Activated CD4-positive, alpha-beta T cell treated with anti-CD3 and anti-CD28 coated beads, Interleukin-2, amount 10 ng/mL, durations not matched to agents 7 days and 5 days (primary cell): ENCODE measurements at regions not wholly inside any gene's neighbourhood (a gene's known extent, or its start where the extent isn't known, plus 50 kb on each side); places are given as distances from the start of the nearest gene placed in this dataset.

Experiments used
- CTCF ChIA-PET: fragments of 350-600 bp; sonication (Branson Sonifier 250); formaldehyde crosslinking; loops from one replicate; lab custom pipeline; 2021; ENCODE audit warnings: antibody characterized with exemption; lab: Charles Lee
- POLR2A ChIA-PET: fragments of 350-600 bp; sonication (Branson Sonifier 250); formaldehyde crosslinking; loops from one replicate; lab custom pipeline; 2021; ENCODE audit warnings: antibody characterized with exemption; lab: Charles Lee
- DNase-seq: peaks from one replicate; pipeline ENCODE4 v3.0.0-alpha.2; 2020
- H3K27ac Mint-ChIP-seq: one replicate; pipeline ENCODE4 v1.8.0; 2021; ENCODE audit warnings: mild to moderate bottlenecking, moderate library complexity, mixed read lengths
- H3K27me3 Mint-ChIP-seq: one replicate; pipeline ENCODE4 v1.8.0; 2021; ENCODE audit warnings: mixed read lengths
- H3K36me3 Mint-ChIP-seq: one replicate; pipeline ENCODE4 v1.8.0; 2021; ENCODE audit warnings: low read depth, mixed read lengths
- H3K4me1 Mint-ChIP-seq: one replicate; pipeline ENCODE4 v1.8.0; 2021; ENCODE audit warnings: mixed read lengths
- H3K4me3 Mint-ChIP-seq: one replicate; pipeline ENCODE4 v1.8.0; 2021; ENCODE audit warnings: mild to moderate bottlenecking, moderate library complexity, mixed read lengths
- H3K9me3 Mint-ChIP-seq: one replicate; pipeline ENCODE4 v1.8.0; 2021; ENCODE audit warnings: mixed read lengths

DNA sequence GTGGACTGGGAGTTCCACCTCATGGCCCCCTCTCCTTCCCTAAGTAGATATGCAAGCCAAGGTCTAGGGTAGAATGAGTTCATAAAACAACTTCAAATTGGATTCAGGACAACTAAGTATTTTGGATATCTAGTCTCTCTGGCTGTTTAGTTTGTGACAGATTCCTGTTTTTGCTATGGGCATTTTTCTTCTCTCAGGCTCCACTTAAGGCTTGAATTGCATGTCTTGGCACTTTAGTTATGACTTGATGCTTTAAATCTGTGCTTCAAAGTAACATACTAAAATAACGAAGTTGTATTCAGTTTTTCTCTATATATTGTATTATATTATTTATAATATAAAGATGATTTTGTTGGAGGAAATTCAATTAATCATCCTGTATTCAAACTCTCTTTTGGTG, 873.4 kb upstream of the MBL2 start:
- POLR2A ChIA-PET = no interaction called here
- Mint-ChIP-seq H3K4me3 (no peak overlapping the region), H3K27ac (no peak overlapping the region), H3K9me3 (no peaks in the 10 kb centered on the region), H3K36me3 (no peaks in the 10 kb centered on the region), H3K27me3 (no peaks in the 10 kb centered on the region), H3K4me1 (no peaks in the 10 kb centered on the region)
- CTCF ChIA-PET = no interaction called here
- no peak for DNase-seq

- Mint-ChIP-seq H3K27ac (no peak overlapping the region), H3K4me3 (no peak overlapping the region)
Observed at GRCh38 chr10:53638006-53638405, 865.4 kb upstream of the MBL2 start.

DNA sequence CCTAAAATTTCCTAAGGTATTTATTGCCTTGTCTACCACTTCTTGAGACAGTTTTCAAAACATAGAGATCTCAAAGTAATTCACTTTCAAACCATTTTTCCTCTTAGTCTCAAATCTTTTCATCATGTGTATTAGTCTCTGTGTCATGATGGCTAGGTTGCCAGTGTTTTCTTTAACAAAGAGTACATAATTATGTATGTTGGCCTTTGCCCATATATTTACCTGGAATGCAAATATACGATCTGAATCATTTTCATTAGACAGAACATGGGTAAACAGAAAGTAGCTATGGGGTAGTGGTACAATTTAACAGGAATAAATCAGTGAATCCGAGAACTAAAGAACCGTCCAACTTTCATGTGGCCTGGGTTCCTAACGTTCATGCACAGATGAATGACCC, 852.1 kb upstream of the MBL2 start:
- Mint-ChIP-seq H3K27me3 (no peaks in the 10 kb centered on the region), H3K9me3 (peaks cover 2% of the 10 kb centered on the region), H3K4me1 (no peaks in the 10 kb centered on the region), H3K27ac (no peak overlapping the region), H3K36me3 (no peaks in the 10 kb centered on the region), H3K4me3 (no peak overlapping the region)
- CTCF ChIA-PET = no interaction called here
- POLR2A ChIA-PET = no interaction called here
- DNase-seq = no peak

More at GRCh38 chr10:53638006-53638405, 865.4 kb upstream of the MBL2 start:
- ChIA-PET CTCF (no interaction called here), POLR2A (no interaction called here)
- Mint-ChIP-seq H3K36me3 (no peaks in the 10 kb centered on the region), H3K4me1 (no peaks in the 10 kb centered on the region), H3K9me3 (no peaks in the 10 kb centered on the region), H3K27me3 (no peaks in the 10 kb centered on the region)
- no peak for DNase-seq

- Mint-ChIP-seq H3K4me3 (no peak overlapping the region), H3K27me3 (no peaks in the 10 kb centered on the region), H3K36me3 (no peaks in the 10 kb centered on the region), H3K9me3 (peaks cover 2% of the 10 kb centered on the region), H3K27ac (no peak overlapping the region), H3K4me1 (no peaks in the 10 kb centered on the region)
- ChIA-PET CTCF (no interaction called here), POLR2A (no interaction called here)
- no peak for DNase-seq
Observed at GRCh38 chr10:53622201-53622600, 849.6 kb upstream of the MBL2 start.

- ChIA-PET CTCF (no interaction called here), POLR2A (no interaction called here)
- DNase-seq = no peak
- Mint-ChIP-seq H3K4me3 (no peak overlapping the region), H3K4me1 (no peaks in the 10 kb centered on the region), H3K9me3 (peaks cover 2% of the 10 kb centered on the region), H3K27me3 (no peaks in the 10 kb centered on the region), H3K27ac (peak overlapping the region; percentile 46), H3K36me3 (no peaks in the 10 kb centered on the region)
Observed at GRCh38 chr10:53619671-53620070, 847.1 kb upstream of the MBL2 start.

DNA sequence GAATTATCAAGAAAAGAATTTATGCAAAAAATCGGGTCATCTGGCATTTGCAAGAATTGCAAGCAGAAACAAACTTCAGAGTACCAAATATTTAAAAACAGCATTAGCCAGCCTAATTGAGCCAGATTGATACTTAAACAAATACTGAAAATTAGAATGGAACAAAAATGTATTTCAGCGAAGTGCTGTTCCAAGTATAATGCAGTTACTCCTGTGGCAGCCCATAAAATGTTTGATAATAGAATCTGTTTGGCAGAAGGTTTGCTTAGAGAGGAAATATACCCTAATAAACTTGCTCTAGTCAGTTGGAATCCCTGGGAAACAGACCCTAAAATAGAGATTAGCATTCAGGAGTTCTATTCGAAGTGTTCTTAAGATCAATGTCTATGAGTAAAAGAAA, 835.1 kb upstream of the MBL2 start:
- no peaks in the 10 kb centered on the region for H3K4me1 Mint-ChIP-seq
- no peak overlapping the region for H3K4me3 Mint-ChIP-seq

DNA sequence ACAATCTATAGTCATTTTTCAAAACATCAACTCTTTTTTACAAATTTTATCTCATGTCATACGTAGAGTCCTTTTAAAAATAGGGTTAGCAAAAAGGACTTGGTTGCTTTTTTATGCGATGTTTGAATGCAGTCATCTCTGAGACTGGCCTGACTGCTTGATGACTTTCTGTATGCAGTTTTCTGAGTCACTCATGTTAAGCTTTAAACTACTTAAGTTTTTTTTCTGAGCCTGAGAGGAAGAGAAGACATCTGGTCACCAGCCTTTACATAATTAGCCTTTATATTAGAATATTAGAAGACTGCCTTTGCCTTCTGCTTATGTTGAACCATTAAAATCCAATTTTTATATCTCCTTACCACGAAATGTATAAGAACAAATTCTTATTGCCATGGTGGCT, 834.4 kb upstream of the MBL2 start:
- ChIA-PET POLR2A (no interaction called here), CTCF (no interaction called here)
- Mint-ChIP-seq H3K27ac (no peak overlapping the region), H3K36me3 (no peaks in the 10 kb centered on the region), H3K9me3 (no peaks in the 10 kb centered on the region), H3K27me3 (no peaks in the 10 kb centered on the region), H3K4me3 (no peak overlapping the region), H3K4me1 (no peaks in the 10 kb centered on the region)
- no peak for DNase-seq

More for the DNA sequence above, 835.1 kb upstream of the MBL2 start:
- H3K27ac Mint-ChIP-seq = no peak overlapping the region
- H3K9me3 Mint-ChIP-seq = no peaks in the 10 kb centered on the region
- no peaks in the 10 kb centered on the region for H3K27me3 Mint-ChIP-seq
- CTCF ChIA-PET = no interaction called here
- no peaks in the 10 kb centered on the region for H3K36me3 Mint-ChIP-seq
- POLR2A ChIA-PET = no interaction called here
- DNase-seq = no peak

GRCh38 chr10:53601260-53601875, 828.8 kb upstream of the MBL2 start:
- no peaks in the 10 kb centered on the region for H3K4me1 Mint-ChIP-seq
- no peaks in the 10 kb centered on the region for H3K27me3 Mint-ChIP-seq
- peak; percentile 6 for DNase-seq
- no peak overlapping the region for H3K27ac Mint-ChIP-seq
- ChIA-PET CTCF (no interaction called here), POLR2A (no interaction called here)
- H3K36me3 Mint-ChIP-seq = no peaks in the 10 kb centered on the region
- no peaks in the 10 kb centered on the region for H3K9me3 Mint-ChIP-seq
- no peak overlapping the region for H3K4me3 Mint-ChIP-seq

DNA sequence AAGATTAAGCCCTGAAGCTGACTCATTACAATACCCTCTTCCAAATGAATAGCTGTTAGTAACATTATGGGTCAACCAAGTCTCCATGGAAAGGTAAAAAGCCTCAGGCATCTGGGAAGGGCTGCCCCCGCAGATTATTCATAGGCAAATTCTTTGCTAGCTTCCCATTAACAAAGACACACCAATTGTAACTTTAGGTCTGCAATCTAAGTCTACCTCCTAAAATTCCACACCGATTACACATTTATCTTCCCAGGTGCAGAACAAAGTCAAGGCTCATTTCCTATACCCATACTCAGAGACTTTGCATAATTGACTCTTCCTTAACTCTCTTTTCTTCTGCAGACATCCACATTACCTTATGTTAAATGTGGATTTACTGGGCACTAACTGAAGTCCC, 826.3 kb upstream of the MBL2 start:
- Mint-ChIP-seq H3K4me3 (no peak overlapping the region), H3K4me1 (no peaks in the 10 kb centered on the region), H3K27me3 (no peaks in the 10 kb centered on the region), H3K36me3 (no peaks in the 10 kb centered on the region), H3K27ac (no peak overlapping the region), H3K9me3 (no peaks in the 10 kb centered on the region)
- no peak for DNase-seq
- ChIA-PET POLR2A (no interaction called here), CTCF (no interaction called here)

GRCh38 chr10:53597835-53598251, 825.3 kb upstream of the MBL2 start:
- Mint-ChIP-seq H3K4me3 (no peak overlapping the region), H3K27ac (no peak overlapping the region), H3K4me1 (no peaks in the 10 kb centered on the region), H3K27me3 (no peaks in the 10 kb centered on the region), H3K36me3 (no peaks in the 10 kb centered on the region), H3K9me3 (no peaks in the 10 kb centered on the region)
- ChIA-PET CTCF (no interaction called here), POLR2A (no interaction called here)
- DNase-seq = no peak

DNA sequence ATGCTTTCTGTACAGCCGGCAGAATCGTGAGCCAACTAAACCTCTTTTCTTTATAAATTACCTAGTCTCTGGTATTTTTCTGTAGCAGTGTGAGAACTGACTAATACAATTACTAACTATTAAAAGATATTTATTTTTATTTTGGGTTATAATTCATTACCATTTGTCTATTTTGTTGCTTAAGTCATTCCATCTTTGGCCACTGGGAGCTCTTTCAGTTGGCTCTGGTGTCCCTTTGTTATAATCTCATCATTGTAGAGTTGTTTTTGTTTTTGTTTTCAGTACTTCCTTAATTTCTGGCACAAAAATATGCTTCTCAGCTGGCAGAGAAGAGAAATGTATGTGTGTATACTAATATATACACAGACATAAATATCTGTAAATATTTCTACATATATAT, 807.9 kb upstream of the MBL2 start:
- no peak overlapping the region for H3K27ac Mint-ChIP-seq
- no peaks in the 10 kb centered on the region for H3K36me3 Mint-ChIP-seq
- no peaks in the 10 kb centered on the region for H3K9me3 Mint-ChIP-seq
- H3K4me3 Mint-ChIP-seq = no peak overlapping the region
- no peaks in the 10 kb centered on the region for H3K27me3 Mint-ChIP-seq
- ChIA-PET CTCF (no interaction called here), POLR2A (no interaction called here)
- H3K4me1 Mint-ChIP-seq = no peaks in the 10 kb centered on the region
- no peak for DNase-seq

DNA sequence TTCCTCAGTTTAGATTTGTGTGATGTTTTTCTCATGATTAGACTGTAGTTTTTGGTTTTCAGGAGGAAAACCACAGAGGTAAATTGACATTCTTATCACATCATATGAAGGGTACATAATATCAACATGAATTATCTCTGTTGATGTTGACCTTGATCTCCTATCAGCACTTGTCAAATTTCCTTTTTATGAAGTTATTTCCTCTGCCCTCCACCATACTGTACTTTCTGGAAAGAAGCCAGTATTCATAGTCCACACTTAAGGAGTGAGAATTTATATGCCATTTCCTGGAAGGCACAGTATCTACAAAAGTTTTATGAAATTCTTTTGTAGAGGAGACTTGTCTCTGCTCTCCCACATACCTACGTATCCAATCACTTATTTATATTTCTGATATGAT, 807.2 kb upstream of the MBL2 start:
- H3K9me3 Mint-ChIP-seq = no peaks in the 10 kb centered on the region
- H3K27ac Mint-ChIP-seq = no peak overlapping the region
- ChIA-PET POLR2A (no interaction called here), CTCF (no interaction called here)
- no peaks in the 10 kb centered on the region for H3K4me1 Mint-ChIP-seq
- no peaks in the 10 kb centered on the region for H3K27me3 Mint-ChIP-seq
- H3K4me3 Mint-ChIP-seq = no peak overlapping the region
- no peaks in the 10 kb centered on the region for H3K36me3 Mint-ChIP-seq
- no peak for DNase-seq

DNA sequence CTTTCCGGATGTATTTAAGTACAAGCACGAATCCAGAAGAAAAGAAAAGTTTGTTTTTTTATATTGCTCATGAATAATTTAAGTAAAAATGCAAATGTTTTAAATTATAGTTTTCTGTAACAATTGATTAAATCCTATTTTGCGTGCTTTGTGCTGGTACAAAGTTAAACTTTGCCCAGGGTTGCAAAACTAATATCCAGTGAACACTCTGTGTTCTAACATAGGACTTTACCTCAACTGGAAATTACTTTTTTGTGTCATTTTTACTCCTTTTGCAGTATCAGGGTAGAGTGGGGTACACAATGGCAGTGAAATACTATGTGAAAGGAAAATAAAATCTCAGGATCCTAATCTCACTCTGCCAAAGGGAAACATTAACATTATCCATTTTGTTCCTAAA, 801.4 kb upstream of the MBL2 start:
- Mint-ChIP-seq H3K9me3 (no peaks in the 10 kb centered on the region), H3K4me3 (no peak overlapping the region), H3K36me3 (no peaks in the 10 kb centered on the region), H3K27ac (no peak overlapping the region), H3K27me3 (no peaks in the 10 kb centered on the region), H3K4me1 (no peaks in the 10 kb centered on the region)
- ChIA-PET CTCF (no interaction called here), POLR2A (no interaction called here)
- no peak for DNase-seq

GRCh38 chr10:53573498-53573897, 800.9 kb upstream of the MBL2 start:
- POLR2A ChIA-PET = no interaction called here
- H3K27ac Mint-ChIP-seq = no peak overlapping the region
- H3K4me3 Mint-ChIP-seq = no peak overlapping the region
- DNase-seq = no peak
- no peaks in the 10 kb centered on the region for H3K36me3 Mint-ChIP-seq
- H3K9me3 Mint-ChIP-seq = no peaks in the 10 kb centered on the region
- no peaks in the 10 kb centered on the region for H3K4me1 Mint-ChIP-seq
- CTCF ChIA-PET = no interaction called here
- no peaks in the 10 kb centered on the region for H3K27me3 Mint-ChIP-seq
